DOHH2 (cell line): ENCODE measurements at regions not wholly inside any gene's neighbourhood (a gene's known extent, or its start where the extent isn't known, plus 50 kb on each side); places are given as distances from the start of the nearest gene placed in this dataset.

Experiments
- EZH2phosphoT487 ChIP-seq: fragments of 200-600 bp; sonication (generic); IDR thresholded peaks from 2 replicates; pipeline ENCODE4 v1.6.1; 2017; ENCODE audit warnings: borderline replicate concordance, mild to moderate bottlenecking, antibody characterized with exemption, low read length, moderate library complexity, mixed read lengths
- TF ChIP-seq, protein P1 (sequence below): fragments of 200-600 bp; sonication (generic); IDR thresholded peaks from one replicate; pipeline ENCODE4 v1.5.1; 2014; ENCODE audit warnings: antibody characterized with exemption, mild to moderate bottlenecking, low read depth, low read length; ENCODE audit not compliant: poor library complexity, severe bottlenecking

DNA sequence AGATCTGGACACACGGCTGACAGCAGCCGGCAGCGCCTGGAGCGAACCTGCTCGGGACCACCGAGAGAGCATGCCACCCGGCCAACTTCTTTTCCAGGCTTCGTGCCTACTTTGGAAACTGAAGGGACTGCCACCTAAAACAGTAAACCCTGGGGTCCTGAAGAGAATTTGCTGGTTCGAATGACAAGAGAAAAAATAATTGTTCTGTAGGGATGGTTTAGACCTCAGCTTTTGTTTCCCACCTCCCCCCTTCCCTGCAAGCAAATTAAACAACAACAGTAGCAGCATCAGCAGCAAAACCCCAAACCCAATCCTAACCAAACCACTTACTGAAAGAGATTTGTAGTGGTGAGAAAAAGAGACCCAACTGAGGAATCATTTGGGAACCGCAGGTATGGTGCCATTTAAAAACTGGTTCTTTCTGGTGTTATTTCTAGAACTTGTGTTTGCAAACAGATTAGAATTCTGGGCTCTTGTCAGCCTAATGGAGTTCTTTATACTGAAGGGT, 105.6 kb downstream of the LEPR start:
- TF ChIP-seq, protein P1, sequence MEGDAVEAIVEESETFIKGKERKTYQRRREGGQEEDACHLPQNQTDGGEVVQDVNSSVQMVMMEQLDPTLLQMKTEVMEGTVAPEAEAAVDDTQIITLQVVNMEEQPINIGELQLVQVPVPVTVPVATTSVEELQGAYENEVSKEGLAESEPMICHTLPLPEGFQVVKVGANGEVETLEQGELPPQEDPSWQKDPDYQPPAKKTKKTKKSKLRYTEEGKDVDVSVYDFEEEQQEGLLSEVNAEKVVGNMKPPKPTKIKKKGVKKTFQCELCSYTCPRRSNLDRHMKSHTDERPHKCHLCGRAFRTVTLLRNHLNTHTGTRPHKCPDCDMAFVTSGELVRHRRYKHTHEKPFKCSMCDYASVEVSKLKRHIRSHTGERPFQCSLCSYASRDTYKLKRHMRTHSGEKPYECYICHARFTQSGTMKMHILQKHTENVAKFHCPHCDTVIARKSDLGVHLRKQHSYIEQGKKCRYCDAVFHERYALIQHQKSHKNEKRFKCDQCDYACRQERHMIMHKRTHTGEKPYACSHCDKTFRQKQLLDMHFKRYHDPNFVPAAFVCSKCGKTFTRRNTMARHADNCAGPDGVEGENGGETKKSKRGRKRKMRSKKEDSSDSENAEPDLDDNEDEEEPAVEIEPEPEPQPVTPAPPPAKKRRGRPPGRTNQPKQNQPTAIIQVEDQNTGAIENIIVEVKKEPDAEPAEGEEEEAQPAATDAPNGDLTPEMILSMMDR: no peak
- no peak for TF ChIP-seq EZH2phosphoT487
